Thyroid gland (tissue), 4 donors: ENCODE measurements at regions not wholly inside any gene's neighbourhood (a gene's known extent, or its start where the extent isn't known, plus 50 kb on each side); places are given as distances from the start of the nearest gene placed in this dataset.

Source experiments
- POLR2A ChIP-seq, 2 donors: fragments of 450-650 bp; IDR thresholded peaks; one replicate each; pipeline ENCODE4 v1.6.1; 2017; ENCODE audit warnings: antibody characterized with exemption in 2 of 2, mild to moderate bottlenecking in 2 of 2, moderate library complexity in 1 of 2
- TF ChIP-seq, protein P1 (sequence below), 6 experiments: fragments of 200-600 bp in 3 of 6; fragments of 450-650 bp in 3 of 6; sonication (generic) in 3 of 6; IDR thresholded peaks; one replicate each; pipeline ENCODE4 v1.5.1; 2016 to 2019; ENCODE audit warnings: antibody characterized with exemption in 6 of 6, mild to moderate bottlenecking in 2 of 6, inconsistent platforms in 1 of 6, moderate library complexity in 1 of 6

GRCh38 chr9:108262836-108263235, 593.0 kb downstream of the ACTL7B start:
- no peak for TF ChIP-seq POLR2A (IDR thresholded peaks at IDR 0.05)
- TF ChIP-seq, protein P1, sequence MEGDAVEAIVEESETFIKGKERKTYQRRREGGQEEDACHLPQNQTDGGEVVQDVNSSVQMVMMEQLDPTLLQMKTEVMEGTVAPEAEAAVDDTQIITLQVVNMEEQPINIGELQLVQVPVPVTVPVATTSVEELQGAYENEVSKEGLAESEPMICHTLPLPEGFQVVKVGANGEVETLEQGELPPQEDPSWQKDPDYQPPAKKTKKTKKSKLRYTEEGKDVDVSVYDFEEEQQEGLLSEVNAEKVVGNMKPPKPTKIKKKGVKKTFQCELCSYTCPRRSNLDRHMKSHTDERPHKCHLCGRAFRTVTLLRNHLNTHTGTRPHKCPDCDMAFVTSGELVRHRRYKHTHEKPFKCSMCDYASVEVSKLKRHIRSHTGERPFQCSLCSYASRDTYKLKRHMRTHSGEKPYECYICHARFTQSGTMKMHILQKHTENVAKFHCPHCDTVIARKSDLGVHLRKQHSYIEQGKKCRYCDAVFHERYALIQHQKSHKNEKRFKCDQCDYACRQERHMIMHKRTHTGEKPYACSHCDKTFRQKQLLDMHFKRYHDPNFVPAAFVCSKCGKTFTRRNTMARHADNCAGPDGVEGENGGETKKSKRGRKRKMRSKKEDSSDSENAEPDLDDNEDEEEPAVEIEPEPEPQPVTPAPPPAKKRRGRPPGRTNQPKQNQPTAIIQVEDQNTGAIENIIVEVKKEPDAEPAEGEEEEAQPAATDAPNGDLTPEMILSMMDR (IDR thresholded peaks at IDR 0.05), result no peak
